Endothelial cell of umbilical vein (primary cell): ENCODE measurements at regions not wholly inside any gene's neighbourhood (a gene's known extent, or its start where the extent isn't known, plus 50 kb on each side); places are given as distances from the start of the nearest gene placed in this dataset.

ENCODE experiments used
- BruUV-seq: library from RNA; stranded (reverse); fragments of 400-500 nt; replicated peaks from 2 replicates; lab custom pipeline; 2021; lab: Mats Ljungman, UMichigan
- CTCF ChIA-PET: fragments of 300-600, 350-600 bp; sonication (Branson Sonifier 250); formaldehyde crosslinking; loops from one replicate; lab custom pipeline; 2021; ENCODE audit warnings: antibody characterized with exemption, inconsistent platforms; lab: Charles Lee
- POLR2A ChIA-PET: fragments of 300-600, 350-600 bp; sonication (Branson Sonifier 250); formaldehyde crosslinking; loops from one replicate; lab custom pipeline; 2021; ENCODE audit warnings: antibody characterized with exemption, inconsistent platforms; lab: Charles Lee
- DNase-seq: peaks from one replicate; pipeline ENCODE4 v3.0.0-alpha.2; 2011; ENCODE audit warnings: low read depth, low spot score
- FAIRE-seq: peaks from 2 replicates; lab custom pipeline; 2011; peaks lifted over from hg19 to GRCh38; lab: Jason Lieb, UNC
- H2AFZ ChIP-seq: 2 replicates; pipeline ENCODE4 v1.6.0; 2012; ENCODE audit warnings: low read depth, low read length, control low read depth, inconsistent platforms
- H3K27ac ChIP-seq: 2 replicates; pipeline ENCODE4 v1.5.1; 2011; ENCODE audit warnings: low read depth, mild to moderate bottlenecking, control low read depth, low read length, moderate library complexity; ENCODE audit not compliant: insufficient read depth
- H3K27me3 ChIP-seq, 2 experiments: 2 replicates each; pipeline versions ENCODE4 v1.6.0 to v1.6.1; 2011; ENCODE audit warnings: low read length in 2 of 2, mixed read lengths in 1 of 2; ENCODE audit not compliant: control insufficient read depth in 2 of 2, insufficient read depth in 2 of 2
- H3K36me3 ChIP-seq, 2 experiments: 2 replicates in 1 of 2; 3 replicates in 1 of 2; pipeline ENCODE4 v1.5.1; 2011; ENCODE audit warnings: low read length in 2 of 2, mild to moderate bottlenecking in 1 of 2, moderate library complexity in 1 of 2; ENCODE audit not compliant: control insufficient read depth in 2 of 2, insufficient read depth in 2 of 2; ENCODE audit errors: extremely low read depth in 1 of 2
- H3K4me1 ChIP-seq: 3 replicates; pipeline ENCODE4 v1.5.1; 2011; ENCODE audit warnings: mild to moderate bottlenecking, low read length; ENCODE audit not compliant: control insufficient read depth, insufficient read depth; ENCODE audit errors: extremely low read depth
- H3K4me2 ChIP-seq: 2 replicates; pipeline ENCODE4 v1.6.1; 2011; ENCODE audit warnings: low read length, control low read depth, mixed read lengths; ENCODE audit not compliant: insufficient read depth
- H3K4me3 ChIP-seq, 3 experiments: fragments of 200-600 bp in 1 of 3; sonication (generic), shearing (Covaris generic) in 1 of 3; replicated peaks in 1 of 3; 2 replicates each; pipeline ENCODE4 v1.5.1; 2011 to 2016; ENCODE audit warnings: control low read depth in 3 of 3, low read length in 3 of 3, mild to moderate bottlenecking in 2 of 3, inconsistent platforms in 1 of 3, low read depth in 1 of 3, moderate library complexity in 1 of 3; ENCODE audit not compliant: insufficient read depth in 1 of 3
- H3K79me2 ChIP-seq: 2 replicates; pipeline ENCODE4 v1.6.0; 2012; ENCODE audit warnings: low read length, inconsistent platforms; ENCODE audit not compliant: control insufficient read depth, insufficient read depth
- H3K9ac ChIP-seq: replicated peaks from 2 replicates; pipeline ENCODE3; 2011; ENCODE audit warnings: low read length, control low read depth; ENCODE audit not compliant: insufficient read depth; ENCODE audit errors: extremely low read depth
- H3K9me1 ChIP-seq: replicated peaks from 3 replicates; pipeline ENCODE4 v1.6.0; 2011; ENCODE audit warnings: mild to moderate bottlenecking, low read length; ENCODE audit not compliant: control insufficient read depth, insufficient read depth; ENCODE audit errors: extremely low read depth
- H3K9me3 ChIP-seq: replicated peaks from 2 replicates; pipeline ENCODE4 v1.5.1; 2012; ENCODE audit warnings: low read length, inconsistent platforms; ENCODE audit not compliant: control insufficient read depth, insufficient read depth
- H4K20me1 ChIP-seq: replicated peaks from 2 replicates; pipeline ENCODE3; 2011; ENCODE audit warnings: mild to moderate bottlenecking, low read length; ENCODE audit not compliant: control insufficient read depth, insufficient read depth; ENCODE audit errors: extremely low read depth
- EZH2 ChIP-seq: IDR thresholded peaks from 2 replicates; pipeline ENCODE4 v1.6.1; 2012; ENCODE audit warnings: borderline replicate concordance, low read depth, mild to moderate bottlenecking, moderate library complexity, low read length, inconsistent platforms; ENCODE audit not compliant: severe bottlenecking
- FOS ChIP-seq: IDR thresholded peaks from 2 replicates; pipeline ENCODE4 v1.6.1; 2011; ENCODE audit warnings: mild to moderate bottlenecking, low read length, moderate library complexity, borderline replicate concordance; ENCODE audit not compliant: insufficient read depth
- GATA2 ChIP-seq: IDR thresholded peaks from 2 replicates; pipeline ENCODE4 v1.7.0; 2011; ENCODE audit warnings: low read depth, mild to moderate bottlenecking, moderate library complexity, mixed read lengths, low read length; ENCODE audit not compliant: insufficient read length, insufficient read depth
- JUN ChIP-seq: IDR thresholded peaks from 2 replicates; pipeline ENCODE4 v1.6.1; 2011; ENCODE audit warnings: borderline replicate concordance, low read depth; ENCODE audit not compliant: insufficient read length, insufficient read depth
- MYC ChIP-seq: IDR thresholded peaks from one replicate; pipeline ENCODE4 v1.6.1; 2011; ENCODE audit warnings: mild to moderate bottlenecking, low read depth, low read length
- POLR2A ChIP-seq: IDR thresholded peaks from 2 replicates; pipeline ENCODE4 v1.6.1; 2012; ENCODE audit warnings: low read depth, mild to moderate bottlenecking, control low read depth, low read length
- POLR2AphosphoS5 ChIP-seq: IDR thresholded peaks from 2 replicates; pipeline ENCODE4 v1.6.1; 2012; ENCODE audit warnings: low read depth, mild to moderate bottlenecking, control low read depth, low read length, moderate library complexity; ENCODE audit not compliant: insufficient read depth
- dilution Hi-C: fragments of 300-500 bp; cut with MboI; formaldehyde crosslinking; loops from one replicate; pipeline ENCODE4 v1.15.0; 2019; ENCODE audit warnings: low sequenced_read_pairs; ENCODE audit not compliant: extremely low pct_ligation_motif_present
- intact Hi-C: fragments of 100-400 bp; cut with micrococcal nuclease; formaldehyde crosslinking; loops from one replicate; pipeline ENCODE4 v1.10.0; 2022
- TF ChIP-seq, protein P1 (sequence below), 2 donors: IDR thresholded peaks; 1 replicate in 1 of 2; 2 replicates in 1 of 2; pipeline ENCODE4 v1.5.1; 2011; ENCODE audit warnings: low read length in 2 of 2, mild to moderate bottlenecking in 2 of 2, moderate library complexity in 2 of 2, control low read depth in 1 of 2, inconsistent platforms in 1 of 2, low read depth in 1 of 2; ENCODE audit not compliant: insufficient read depth in 1 of 2; ENCODE audit errors: extremely low read depth in 1 of 2
- TF ChIP-seq, protein P2 (sequence below): IDR thresholded peaks from 2 replicates; pipeline ENCODE4 v1.6.1; 2011; ENCODE audit not compliant: insufficient read depth, insufficient read length

DNA sequence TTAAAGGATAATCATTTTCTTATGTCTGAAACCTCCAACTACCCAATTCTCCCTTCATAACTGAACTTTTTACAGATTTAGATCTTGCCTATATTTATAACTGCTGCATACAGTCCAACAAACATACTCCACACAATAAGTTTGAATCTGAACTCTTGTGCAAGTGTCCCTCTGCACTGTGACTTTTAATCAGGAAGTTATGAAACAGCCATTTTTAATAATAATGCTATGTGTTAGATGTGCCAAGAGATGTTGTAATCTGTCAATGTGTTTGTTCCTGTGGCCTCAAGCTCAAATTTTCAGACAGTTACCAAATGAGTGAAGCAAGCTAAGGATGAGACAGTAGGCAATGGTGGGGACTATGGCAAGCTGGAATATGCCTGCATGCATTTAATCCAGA lies 57.6 kb upstream of the MTAP start:
- intact Hi-C loops, result loop anchor here (1.0 kb wide), 1 partner anchor 44 kb away; no protein-coding TSS in a partner anchor
- Histone ChIP-seq H3K4me2 (no peak overlapping the region), H3K27me3 (peaks cover 4 to 26% of the 10 kb centered on the region in 2 experiments), H3K79me2 (no peaks in the 10 kb centered on the region), H3K4me1 (no peaks in the 10 kb centered on the region), H3K9me1 (no peaks in the 10 kb centered on the region), H3K4me3 (no peak overlapping the region), H4K20me1 (no peaks in the 10 kb centered on the region), H3K9ac (no peak overlapping the region), H3K9me3 (no peaks in the 10 kb centered on the region), H3K27ac (no peak overlapping the region), H2AFZ (no peak overlapping the region), H3K36me3 (no peaks in the 10 kb centered on the region)
- dilution Hi-C loops, result no loop called here
- BruUV-seq, result no TSS peak
- FAIRE-seq, result no peak
- ChIA-PET POLR2A (no interaction called here), CTCF (no interaction called here)
- no peak for DNase-seq
- TF ChIP-seq MYC, result no peak
- no peak for TF ChIP-seq EZH2
- no peak for TF ChIP-seq POLR2AphosphoS5
- no peak for TF ChIP-seq JUN
- TF ChIP-seq, protein P1, sequence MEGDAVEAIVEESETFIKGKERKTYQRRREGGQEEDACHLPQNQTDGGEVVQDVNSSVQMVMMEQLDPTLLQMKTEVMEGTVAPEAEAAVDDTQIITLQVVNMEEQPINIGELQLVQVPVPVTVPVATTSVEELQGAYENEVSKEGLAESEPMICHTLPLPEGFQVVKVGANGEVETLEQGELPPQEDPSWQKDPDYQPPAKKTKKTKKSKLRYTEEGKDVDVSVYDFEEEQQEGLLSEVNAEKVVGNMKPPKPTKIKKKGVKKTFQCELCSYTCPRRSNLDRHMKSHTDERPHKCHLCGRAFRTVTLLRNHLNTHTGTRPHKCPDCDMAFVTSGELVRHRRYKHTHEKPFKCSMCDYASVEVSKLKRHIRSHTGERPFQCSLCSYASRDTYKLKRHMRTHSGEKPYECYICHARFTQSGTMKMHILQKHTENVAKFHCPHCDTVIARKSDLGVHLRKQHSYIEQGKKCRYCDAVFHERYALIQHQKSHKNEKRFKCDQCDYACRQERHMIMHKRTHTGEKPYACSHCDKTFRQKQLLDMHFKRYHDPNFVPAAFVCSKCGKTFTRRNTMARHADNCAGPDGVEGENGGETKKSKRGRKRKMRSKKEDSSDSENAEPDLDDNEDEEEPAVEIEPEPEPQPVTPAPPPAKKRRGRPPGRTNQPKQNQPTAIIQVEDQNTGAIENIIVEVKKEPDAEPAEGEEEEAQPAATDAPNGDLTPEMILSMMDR (IDR thresholded peaks at IDR 0.05; ENCODE audit: extremely low read depth in 1 of 2, insufficient read depth in 1 of 2, low read depth in 1 of 2, low read length in 2 of 2), result no peak
- TF ChIP-seq POLR2A, result no peak
- TF ChIP-seq FOS, result no peak
- TF ChIP-seq GATA2, result no peak
- TF ChIP-seq, protein P2, sequence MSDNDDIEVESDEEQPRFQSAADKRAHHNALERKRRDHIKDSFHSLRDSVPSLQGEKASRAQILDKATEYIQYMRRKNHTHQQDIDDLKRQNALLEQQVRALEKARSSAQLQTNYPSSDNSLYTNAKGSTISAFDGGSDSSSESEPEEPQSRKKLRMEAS, result no peak
